HG03139 (cell line): ENCODE measurements at regions not wholly inside any gene's neighbourhood (a gene's known extent, or its start where the extent isn't known, plus 50 kb on each side); places are given as distances from the start of the nearest gene placed in this dataset.

Experiments used
- ATAC-seq: cut with Tn5 transposase; IDR thresholded peaks from one replicate; pipeline ENCODE4 v1.9.1; 2021; ENCODE audit not compliant: unreplicated experiment

- ATAC-seq = no peak
These were observed 65.9 kb upstream of the CPLX2 start for GRCh38 chr5:175805256-175806011.

GRCh38 chr5:175808711-175809110 is 62.7 kb upstream of the CPLX2 start:
- ATAC-seq = no peak

- no peak for ATAC-seq
These were observed 61.8 kb upstream of the CPLX2 start for GRCh38 chr5:175809531-175810121.

GRCh38 chr5:175810457-175810856 is 60.9 kb upstream of the CPLX2 start:
- ATAC-seq = no peak

- ATAC-seq = no peak
These were observed 59.8 kb upstream of the CPLX2 start for GRCh38 chr5:175811589-175811988.

- no peak for ATAC-seq
These were observed 57.3 kb upstream of the CPLX2 start for GRCh38 chr5:175813943-175814630.

GRCh38 chr5:175814691-175815090 is 56.7 kb upstream of the CPLX2 start:
- ATAC-seq = no peak

- no peak for ATAC-seq
These were observed 56.1 kb upstream of the CPLX2 start for GRCh38 chr5:175815126-175815913.

- ATAC-seq = no peak
These were observed 55.0 kb upstream of the CPLX2 start for GRCh38 chr5:175816348-175816747.

GRCh38 chr5:175819090-175819425 is 52.3 kb upstream of the CPLX2 start:
- no peak for ATAC-seq

- no peak for ATAC-seq
These were observed 51.1 kb upstream of the CPLX2 start for GRCh38 chr5:175820230-175820629.
